Liver (tissue), 3 donors: ENCODE measurements at regions not wholly inside any gene's neighbourhood (a gene's known extent, or its start where the extent isn't known, plus 50 kb on each side); places are given as distances from the start of the nearest gene placed in this dataset.

Experiments
- FOXA1 ChIP-seq: IDR thresholded peaks from 2 replicates; pipeline ENCODE4 v1.6.1; 2016; ENCODE audit warnings: antibody characterized with exemption
- GABPA ChIP-seq, 2 donors: IDR thresholded peaks in 1 of 2; conservative IDR thresholded peaks in 1 of 2; 2 replicates each; pipeline ENCODE4 v1.6.1; 2016; ENCODE audit warnings: antibody characterized with exemption in 2 of 2, mild to moderate bottlenecking in 1 of 2, moderate library complexity in 1 of 2
- HNF4A ChIP-seq, 2 donors: conservative IDR thresholded peaks; 2 replicates each; pipeline ENCODE4 v1.6.1; 2016; ENCODE audit warnings: antibody characterized with exemption in 2 of 2, mild to moderate bottlenecking in 2 of 2
- HNF4G ChIP-seq: IDR thresholded peaks from 2 replicates; pipeline ENCODE4 v1.6.1; 2016; ENCODE audit warnings: antibody characterized with exemption
- JUND ChIP-seq, 2 donors: IDR thresholded peaks; 2 replicates each; pipeline ENCODE4 v1.6.1; 2016; ENCODE audit warnings: antibody characterized with exemption in 2 of 2
- MAX ChIP-seq: IDR thresholded peaks from 2 replicates; pipeline ENCODE4 v1.6.1; 2016; ENCODE audit warnings: antibody characterized with exemption
- NR2F2 ChIP-seq: IDR thresholded peaks from 2 replicates; pipeline ENCODE4 v1.6.1; 2016; ENCODE audit warnings: antibody characterized with exemption
- REST ChIP-seq: IDR thresholded peaks from 2 replicates; pipeline ENCODE4 v1.6.1; 2016; ENCODE audit warnings: antibody characterized with exemption, mild to moderate bottlenecking
- SP1 ChIP-seq: IDR thresholded peaks from 2 replicates; pipeline ENCODE4 v1.6.1; 2018; ENCODE audit warnings: antibody characterized with exemption, mild to moderate bottlenecking
- TAF1 ChIP-seq: conservative IDR thresholded peaks from 2 replicates; pipeline ENCODE4 v1.6.1; 2016; ENCODE audit warnings: antibody characterized with exemption, mild to moderate bottlenecking
- TF ChIP-seq, protein P1 (sequence below): fragments of 150-350 bp; IDR thresholded peaks from 2 replicates; pipeline ENCODE4 v1.5.1; 2017; ENCODE audit warnings: improper control_type of control experiment, low read depth, low read length; ENCODE audit not compliant: missing input control
- TF ChIP-seq, protein P2 (sequence below): IDR thresholded peaks from 2 replicates; pipeline ENCODE4 v1.6.1; 2016; ENCODE audit warnings: antibody characterized with exemption
- donor health status: healthy.
- donor health status: healthy.

- TF ChIP-seq REST (no peak), SP1 (no peak), HNF4G (no peak), FOXA1 (no peak), JUND (IDR thresholded peaks at IDR 0.05) (no peak), NR2F2 (no peak), MAX (peak; percentile 14), TAF1 (no peak), GABPA (IDR thresholded peaks at IDR 0.05 in 1 of 2, conservative IDR thresholded peaks at IDR 0.05 in 1 of 2) (no peak), HNF4A (conservative IDR thresholded peaks at IDR 0.05) (no peak)
- TF ChIP-seq, protein P1, sequence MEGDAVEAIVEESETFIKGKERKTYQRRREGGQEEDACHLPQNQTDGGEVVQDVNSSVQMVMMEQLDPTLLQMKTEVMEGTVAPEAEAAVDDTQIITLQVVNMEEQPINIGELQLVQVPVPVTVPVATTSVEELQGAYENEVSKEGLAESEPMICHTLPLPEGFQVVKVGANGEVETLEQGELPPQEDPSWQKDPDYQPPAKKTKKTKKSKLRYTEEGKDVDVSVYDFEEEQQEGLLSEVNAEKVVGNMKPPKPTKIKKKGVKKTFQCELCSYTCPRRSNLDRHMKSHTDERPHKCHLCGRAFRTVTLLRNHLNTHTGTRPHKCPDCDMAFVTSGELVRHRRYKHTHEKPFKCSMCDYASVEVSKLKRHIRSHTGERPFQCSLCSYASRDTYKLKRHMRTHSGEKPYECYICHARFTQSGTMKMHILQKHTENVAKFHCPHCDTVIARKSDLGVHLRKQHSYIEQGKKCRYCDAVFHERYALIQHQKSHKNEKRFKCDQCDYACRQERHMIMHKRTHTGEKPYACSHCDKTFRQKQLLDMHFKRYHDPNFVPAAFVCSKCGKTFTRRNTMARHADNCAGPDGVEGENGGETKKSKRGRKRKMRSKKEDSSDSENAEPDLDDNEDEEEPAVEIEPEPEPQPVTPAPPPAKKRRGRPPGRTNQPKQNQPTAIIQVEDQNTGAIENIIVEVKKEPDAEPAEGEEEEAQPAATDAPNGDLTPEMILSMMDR, result no peak
- TF ChIP-seq, protein P2, sequence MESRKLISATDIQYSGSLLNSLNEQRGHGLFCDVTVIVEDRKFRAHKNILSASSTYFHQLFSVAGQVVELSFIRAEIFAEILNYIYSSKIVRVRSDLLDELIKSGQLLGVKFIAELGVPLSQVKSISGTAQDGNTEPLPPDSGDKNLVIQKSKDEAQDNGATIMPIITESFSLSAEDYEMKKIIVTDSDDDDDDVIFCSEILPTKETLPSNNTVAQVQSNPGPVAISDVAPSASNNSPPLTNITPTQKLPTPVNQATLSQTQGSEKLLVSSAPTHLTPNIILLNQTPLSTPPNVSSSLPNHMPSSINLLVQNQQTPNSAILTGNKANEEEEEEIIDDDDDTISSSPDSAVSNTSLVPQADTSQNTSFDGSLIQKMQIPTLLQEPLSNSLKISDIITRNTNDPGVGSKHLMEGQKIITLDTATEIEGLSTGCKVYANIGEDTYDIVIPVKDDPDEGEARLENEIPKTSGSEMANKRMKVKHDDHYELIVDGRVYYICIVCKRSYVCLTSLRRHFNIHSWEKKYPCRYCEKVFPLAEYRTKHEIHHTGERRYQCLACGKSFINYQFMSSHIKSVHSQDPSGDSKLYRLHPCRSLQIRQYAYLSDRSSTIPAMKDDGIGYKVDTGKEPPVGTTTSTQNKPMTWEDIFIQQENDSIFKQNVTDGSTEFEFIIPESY, result no peak
These were observed 73.6 kb downstream of the TLR4 start for GRCh38 chr9:117777823-117778222.
